ENCODE measurements at regions not wholly inside any gene's neighbourhood (a gene's known extent, or its start where the extent isn't known, plus 50 kb on each side); places are given as distances from the start of the nearest gene placed in this dataset.
A peak's percentile ranks its signal among the peaks of the same experiment; 100 is the strongest.
"Not testable (repeated sequence)": the region's sequence is repeated elsewhere in the genome, so short reads cannot be mapped to it uniquely, and the experiment has no call there.

DNA sequence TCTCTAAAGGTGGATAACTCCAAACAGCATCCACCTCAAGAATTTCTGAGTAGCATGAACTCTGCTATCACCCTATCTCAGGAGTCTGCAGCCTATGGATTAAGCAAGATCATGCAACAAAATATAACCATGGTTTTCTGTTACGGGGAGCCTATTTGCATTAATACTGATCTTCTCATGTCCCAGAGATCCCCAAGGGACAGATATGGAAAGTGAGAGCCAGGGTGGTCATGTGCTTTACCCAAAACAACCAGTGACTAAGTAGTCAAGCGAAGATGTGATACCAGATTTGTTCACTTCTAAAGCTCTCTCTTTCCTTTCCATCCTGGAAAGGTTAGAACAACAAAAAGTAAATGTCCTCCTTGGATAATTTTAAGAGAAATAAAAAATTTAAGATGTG lies 125.1 kb downstream of the PRRX1 start:
- DNase-seq (ENCODE audit: low spot score): no peak

DNA sequence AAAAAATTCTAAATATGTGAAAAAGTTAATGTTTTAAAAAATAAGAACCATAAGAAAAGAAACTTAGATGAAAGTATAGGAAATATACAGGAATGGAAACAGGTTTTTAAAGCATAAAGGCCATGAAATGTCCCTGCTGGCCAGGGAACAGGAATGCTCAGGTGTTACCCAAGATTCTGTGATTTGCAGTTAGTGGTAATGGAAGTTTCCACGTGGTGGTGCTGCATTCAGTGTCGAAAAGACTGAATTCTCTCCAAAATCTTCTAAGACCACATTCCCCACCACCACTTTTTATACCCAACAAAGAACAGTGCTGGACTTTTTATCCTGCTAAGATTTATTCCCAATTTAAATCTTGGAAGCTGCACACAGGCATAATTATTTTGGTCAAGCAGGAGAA lies 126.2 kb downstream of the PRRX1 start:
- no peak for DNase-seq (ENCODE audit: low spot score)

DNA sequence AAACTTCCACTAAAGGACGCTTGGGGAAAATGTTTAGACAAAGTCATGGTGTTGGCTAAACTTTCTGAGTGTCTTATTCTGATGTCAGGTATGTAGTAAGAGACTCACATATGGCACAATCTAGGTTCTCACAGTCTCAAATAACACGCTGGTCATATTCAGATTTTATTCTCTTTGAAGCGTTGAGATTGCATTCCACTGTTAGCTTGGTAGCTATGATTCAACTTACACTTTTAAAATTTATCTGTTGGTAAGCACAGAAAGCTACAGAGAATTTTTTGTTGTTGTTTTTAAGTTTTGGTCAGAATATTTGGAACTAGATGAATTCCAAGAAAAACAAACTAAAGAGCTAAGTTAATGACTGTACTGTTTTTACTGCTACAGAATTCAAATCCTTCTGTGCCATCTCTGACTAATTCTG lies 126.7 kb downstream of the PRRX1 start:
- no peak for DNase-seq (ENCODE audit: low spot score)

DNA sequence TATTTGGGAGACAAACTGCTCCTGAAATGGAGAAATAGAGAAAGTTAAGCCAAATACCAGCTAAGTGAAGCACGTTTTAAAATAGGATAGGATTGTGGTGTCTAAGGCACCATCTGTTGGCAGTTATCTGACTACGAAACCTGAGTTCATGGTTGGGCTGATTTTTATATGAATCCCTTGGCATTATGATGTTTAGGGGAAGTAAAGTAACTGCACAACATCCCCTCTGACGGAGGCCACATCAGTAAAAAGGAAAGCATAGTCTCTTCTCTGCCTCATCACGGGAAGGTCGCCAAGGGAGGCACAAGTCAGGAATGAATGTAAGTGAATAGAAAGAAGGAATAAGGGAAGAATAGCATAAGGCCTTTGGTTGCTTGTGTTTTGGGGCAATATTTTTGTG lies 128.0 kb downstream of the PRRX1 start:
- no peak for DNase-seq (ENCODE audit: low spot score)

DNA sequence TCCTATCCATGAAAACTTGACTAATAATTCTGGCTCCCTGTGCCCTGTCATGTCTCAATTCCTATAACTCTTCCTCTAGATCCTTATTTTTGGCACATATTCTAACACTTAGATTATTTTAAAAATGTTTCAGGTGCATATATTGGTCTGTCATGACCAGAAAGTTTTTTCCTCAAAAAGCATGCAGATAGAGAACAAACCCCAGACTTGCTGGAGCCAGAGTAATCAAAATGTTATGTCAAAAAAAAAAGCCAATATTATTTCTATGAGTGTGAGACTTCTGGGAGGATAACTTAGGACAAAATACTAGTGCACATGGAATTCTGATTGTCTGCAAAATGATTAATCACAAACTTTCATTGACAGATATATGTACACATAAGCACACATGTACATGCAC lies 135.1 kb upstream of the MROH9 start:
- no peak for DNase-seq (ENCODE audit: low spot score)

DNA sequence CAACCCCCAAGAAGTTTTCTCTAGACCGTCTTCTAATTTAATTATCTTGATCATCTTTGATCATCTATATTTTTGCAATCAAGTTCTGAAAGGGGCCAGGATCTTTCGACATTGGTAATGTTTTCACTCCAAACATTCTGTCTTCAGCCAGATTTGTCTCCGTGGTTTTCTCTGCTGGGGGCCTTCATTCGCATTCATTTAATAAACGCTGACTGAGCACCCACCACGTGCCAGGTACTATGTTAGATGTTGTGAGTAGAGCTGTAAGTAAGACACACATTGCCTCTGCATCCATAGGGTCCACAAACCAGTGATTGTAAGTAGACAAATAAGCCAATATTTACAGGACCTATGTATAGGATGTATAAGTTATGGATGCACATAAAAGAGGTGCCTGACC lies 134.5 kb upstream of the MROH9 start:
- DNase-seq (ENCODE audit: low spot score): no peak

DNA sequence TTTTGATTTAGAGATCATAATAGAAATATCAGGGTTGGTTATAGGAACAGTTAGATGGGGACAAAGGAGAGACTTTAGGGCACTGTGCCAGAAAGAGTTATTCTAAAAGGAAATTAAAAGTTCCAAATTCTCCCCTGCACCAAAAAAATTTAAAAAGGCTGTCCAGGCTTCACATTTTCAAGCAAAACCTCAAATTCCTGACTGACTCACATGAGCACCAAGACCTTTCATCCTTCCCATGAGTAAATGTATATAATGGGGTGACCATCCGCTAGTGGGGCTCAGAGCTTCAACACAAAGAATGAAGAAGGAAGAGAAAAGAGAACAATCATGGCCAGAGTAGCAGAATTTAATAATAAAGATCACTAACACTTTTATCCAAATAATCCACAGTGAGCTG lies 131.6 kb upstream of the MROH9 start:
- DNase-seq (ENCODE audit: low spot score): no peak

DNA sequence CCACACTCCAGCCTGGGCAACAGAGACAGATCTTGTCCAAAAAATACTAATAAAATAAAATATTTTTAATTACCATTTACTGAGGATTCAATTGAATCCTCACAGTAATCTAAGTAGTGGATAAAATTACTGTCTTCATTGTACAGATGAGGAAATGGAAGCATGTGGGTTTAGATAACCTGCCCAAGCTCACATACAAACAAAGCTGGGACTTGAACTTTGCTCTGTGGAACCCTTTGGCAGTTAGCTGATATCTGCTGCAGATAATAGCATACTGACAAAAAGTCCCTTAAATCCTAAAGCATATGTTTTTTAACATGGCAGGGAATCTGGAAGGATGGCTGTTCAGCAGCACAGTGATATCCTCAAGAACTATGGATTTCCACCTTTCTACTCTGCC lies 130.9 kb upstream of the MROH9 start:
- no peak for DNase-seq (ENCODE audit: low spot score)

DNA sequence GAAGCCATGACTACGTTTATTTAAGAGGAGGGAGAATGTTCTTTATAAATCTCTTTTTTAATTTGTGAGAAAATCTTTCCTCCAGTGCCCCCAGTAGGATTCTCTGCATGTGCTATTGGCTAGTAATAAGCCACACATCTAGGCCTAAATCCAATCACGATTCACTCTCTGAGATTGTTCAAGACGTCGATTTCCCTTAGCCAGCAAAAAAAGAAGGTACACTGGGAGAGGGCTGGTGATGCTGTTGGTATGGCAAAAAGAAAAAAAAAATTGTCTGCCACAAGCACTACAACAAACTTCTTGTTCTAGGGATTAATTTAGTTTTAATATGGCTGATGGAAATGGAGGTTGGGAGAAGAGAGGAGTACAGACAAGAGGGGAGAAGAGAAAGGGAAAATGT lies 130.5 kb upstream of the MROH9 start:
- no peak for DNase-seq (ENCODE audit: low spot score)

DNA sequence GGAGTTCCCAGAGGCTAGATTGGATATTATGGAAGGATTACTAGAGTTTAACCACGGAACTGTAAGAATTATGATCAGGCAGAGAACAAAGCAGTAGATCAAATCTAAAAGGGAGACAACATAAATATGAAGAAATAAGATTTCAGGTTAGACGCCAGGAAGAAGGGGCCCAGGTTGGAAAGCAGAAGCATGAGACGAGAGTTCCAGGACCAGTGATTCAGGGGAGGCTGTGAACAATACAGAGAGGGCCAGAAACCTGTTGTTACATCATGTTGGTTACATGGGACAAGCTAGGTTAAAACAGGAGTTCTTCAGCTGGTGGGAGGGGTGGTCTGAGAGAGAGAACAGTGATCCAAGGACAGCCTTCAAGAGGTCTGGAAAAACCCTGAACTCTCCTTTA lies 128.4 kb upstream of the MROH9 start:
- no peak for DNase-seq (ENCODE audit: low spot score)

DNA sequence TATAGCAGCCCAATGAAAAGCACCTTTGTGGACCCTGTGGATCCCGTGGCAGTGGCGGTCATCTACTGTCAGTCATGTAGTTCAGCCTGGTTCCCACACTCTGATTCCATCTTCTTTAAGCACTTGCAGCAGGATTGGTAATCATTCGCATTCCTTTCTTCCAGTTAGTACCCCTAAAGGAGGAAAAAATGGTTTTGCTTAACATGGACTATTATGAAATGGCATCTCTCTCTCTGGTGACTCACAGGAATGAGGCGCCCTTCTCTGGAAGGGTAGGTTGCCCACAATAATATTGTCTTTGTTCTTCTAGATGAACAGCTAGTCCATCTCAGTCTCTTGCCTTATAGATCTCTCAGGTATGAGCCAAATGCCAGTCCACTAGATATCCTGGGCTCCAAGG lies 127.9 kb upstream of the MROH9 start:
- DNase-seq (ENCODE audit: low spot score): peak; percentile 63

DNA sequence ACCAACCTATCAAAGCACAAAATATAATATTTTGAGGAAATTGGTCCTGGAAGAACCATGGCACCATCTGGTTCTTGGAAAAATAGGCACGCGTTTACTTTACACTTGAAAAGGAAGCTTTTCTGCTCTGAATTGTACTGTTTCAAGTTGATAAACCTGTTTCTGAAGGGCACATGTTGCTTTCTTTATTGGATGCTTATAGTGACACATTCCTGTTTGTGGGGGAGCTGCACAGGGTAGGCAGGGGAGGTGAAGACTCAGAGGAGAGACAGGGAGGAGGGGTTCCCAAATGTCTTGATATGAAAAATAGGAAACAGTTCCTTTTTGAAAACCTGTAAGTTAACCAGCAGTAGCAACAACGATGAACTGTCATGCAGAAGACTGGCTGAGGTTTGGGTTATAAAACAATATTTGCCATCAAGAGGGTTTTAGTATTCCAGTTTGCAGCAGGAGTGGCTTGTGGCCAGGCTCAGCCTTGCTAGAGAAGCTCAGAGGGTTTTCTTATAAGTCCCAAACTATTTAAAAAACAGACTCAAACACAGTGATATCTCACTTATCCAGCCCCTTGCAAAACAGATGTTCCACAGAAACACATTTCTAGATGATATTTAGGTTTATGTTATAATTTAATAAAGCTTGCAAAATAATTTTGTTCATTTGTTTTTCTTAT lies 127.0 kb upstream of the MROH9 start:
- DNase-seq (ENCODE audit: low spot score): no peak

DNA sequence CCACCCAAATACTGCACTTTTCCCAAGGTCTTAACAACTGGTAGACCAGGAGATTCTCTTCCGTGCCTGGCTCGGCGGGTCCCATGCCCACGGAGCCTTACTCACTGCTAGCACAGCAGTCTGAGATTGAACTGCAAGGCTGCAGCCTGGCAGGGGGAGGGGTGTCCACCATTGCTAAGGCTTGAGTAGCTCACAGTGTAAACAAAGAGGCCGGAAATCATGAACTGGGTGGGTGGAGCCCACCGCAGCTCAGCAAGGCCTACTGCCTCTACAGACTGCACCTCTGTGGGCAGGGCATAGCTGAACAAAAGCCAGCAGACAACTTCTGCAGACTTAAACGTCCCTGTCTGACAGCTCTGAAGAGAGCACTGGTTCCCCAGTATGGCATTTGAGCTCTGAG lies 124.3 kb upstream of the MROH9 start:
- not testable (repeated sequence) for DNase-seq (ENCODE audit: low spot score)

DNA sequence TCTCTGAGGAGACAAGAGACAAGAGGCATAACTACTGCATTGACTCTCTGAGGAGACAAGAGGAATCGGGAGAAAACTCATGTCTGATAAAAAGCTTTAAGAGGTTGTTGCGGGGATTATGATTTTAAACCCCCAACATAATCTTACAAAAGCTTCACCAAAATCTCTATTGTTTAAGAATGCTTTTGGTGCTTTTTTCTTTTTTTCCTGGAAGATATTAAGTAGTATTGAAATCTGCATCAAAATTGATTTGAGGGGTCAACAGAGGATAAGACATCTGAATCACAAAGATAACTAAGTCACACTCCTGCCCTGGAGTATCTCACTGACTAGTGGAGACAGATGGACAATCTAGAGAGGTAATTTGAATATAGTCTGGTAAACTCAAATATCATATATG lies 115.6 kb upstream of the MROH9 start:
- no peak for DNase-seq (ENCODE audit: low spot score)

DNA sequence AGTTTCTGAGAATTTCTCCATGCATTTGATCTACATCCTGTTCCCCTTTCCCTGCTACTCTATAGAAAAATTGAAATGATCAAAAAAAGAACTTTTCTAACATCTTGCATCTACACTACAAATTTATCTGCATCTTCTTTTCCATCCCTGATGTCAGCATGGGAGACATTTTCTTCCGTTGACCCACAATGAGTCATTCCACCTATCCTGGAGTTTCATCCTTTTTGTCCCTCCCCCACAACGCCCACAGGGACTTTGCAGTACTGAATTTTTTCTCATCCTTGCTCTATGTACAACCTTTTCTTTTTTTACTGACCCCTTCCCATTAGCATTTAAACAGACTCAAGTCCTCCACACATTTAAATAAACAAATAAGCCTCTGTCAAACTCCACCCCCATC lies 112.2 kb upstream of the MROH9 start:
- no peak for DNase-seq (ENCODE audit: low spot score)

DNA sequence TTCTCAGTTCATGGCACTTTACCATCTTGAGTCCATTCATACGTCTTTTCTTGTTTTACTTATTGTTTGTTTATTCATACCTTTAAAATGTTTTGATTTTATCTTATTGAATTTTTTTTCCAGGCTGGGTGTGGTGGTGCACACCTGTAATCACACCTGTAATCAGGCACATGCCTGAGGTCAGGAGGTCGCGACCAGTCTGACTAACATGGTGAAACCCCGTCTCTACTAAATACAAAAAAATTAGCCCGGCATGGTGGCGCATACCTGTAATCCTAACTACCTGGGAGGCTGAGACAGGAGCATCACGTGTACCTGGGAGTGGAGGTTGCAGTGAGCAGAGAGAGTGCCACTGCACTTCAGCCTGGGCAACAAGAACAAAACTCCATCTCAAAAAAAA lies 104.1 kb upstream of the MROH9 start:
- no peak for DNase-seq (ENCODE audit: low spot score)

DNA sequence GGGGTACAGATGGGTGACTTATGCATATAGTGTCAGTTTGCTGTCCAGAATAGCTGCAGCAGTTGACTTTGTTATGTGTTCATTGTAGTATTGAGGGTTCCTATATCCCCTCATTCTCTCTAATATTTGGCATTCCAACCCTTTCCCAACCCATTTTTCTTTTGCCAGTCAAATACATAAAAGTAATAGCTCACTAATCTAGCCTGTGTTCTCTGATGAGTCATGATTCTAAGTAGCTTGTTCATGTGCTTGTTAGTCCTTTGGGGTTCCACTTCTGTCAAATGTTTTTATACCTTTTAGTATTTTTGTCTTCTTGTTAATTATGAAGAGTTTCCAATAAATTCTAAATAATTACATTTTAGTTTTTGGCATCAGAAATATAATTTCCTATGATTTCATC lies 99.2 kb upstream of the MROH9 start:
- peak; percentile 39 for DNase-seq (ENCODE audit: low spot score)

DNA sequence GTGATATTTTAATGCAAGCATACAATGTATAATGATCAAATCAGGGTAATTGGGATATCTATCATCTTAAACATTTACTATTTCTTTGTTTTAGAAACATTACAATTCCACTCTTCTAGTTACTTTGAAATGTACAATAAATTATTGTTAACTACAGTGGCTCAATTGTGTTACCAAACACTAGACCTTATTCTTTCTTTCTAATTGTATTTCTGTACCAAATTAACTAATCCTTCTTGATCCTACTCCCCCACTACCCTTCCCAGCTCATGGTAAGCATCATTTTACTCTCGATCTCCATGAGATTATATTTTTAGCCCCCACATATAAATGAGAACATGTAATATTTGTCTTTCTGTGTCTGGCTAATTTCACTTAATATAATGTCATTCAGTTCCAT lies 95.0 kb upstream of the MROH9 start:
- no peak for DNase-seq (ENCODE audit: low spot score)

DNA sequence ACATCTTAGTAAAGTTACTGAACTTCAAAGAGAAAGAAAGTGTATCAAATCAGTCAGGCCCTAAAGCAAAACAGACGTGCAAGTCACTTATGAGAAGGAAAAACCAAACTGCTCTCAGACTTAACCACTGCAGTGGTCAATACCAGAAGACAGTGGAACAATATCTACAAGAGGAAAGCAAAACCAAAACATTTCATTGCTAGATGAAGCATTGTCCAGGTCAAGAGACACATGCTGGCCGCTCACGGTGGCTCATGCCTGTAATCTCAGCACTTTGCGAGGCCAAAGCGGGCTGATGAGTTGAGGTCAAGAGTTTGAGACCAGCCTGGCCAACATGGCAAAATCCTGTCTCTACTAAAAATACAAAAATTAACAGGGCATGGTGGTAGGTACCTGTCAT lies 82.0 kb upstream of the MROH9 start:
- no peak for DNase-seq (ENCODE audit: low spot score)

DNA sequence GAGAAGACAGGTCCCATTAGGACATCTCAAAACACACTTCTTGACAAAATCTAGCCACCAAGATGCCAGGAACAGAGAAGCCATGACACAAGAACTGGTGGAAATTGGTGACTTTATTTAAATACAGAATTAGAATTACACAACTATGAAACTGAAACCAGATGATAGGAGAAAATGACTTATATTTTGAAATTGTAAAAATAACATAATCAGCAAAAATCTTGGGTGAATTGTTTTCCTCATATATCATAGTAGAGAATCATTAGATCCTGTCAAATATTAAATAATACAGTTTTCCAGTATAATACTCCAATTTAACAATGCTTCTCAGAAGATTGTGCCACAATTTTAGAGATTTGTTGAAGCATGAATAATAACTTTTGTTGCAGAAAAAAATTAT lies 81.5 kb upstream of the MROH9 start:
- DNase-seq (ENCODE audit: low spot score): no peak

DNA sequence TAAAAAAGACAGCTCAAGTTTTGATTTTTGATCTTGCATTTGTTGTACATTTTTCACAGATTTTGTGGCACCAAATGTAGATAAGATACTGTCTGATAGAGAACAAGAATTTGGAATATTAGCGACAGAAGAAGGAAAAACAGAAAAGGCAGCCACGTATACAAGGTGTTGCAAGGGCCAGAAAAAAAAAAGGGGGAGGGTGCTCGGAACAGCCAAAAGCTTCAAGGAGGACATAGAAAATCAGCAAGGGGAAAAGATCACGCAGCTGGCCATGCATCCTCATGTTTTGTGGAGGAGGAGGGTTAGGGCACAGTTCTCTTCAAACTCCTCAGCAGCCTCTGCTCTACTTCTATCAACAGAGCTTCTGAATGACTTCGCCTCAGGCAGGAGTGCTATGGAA lies 80.7 kb upstream of the MROH9 start:
- no peak for DNase-seq (ENCODE audit: low spot score)

DNA sequence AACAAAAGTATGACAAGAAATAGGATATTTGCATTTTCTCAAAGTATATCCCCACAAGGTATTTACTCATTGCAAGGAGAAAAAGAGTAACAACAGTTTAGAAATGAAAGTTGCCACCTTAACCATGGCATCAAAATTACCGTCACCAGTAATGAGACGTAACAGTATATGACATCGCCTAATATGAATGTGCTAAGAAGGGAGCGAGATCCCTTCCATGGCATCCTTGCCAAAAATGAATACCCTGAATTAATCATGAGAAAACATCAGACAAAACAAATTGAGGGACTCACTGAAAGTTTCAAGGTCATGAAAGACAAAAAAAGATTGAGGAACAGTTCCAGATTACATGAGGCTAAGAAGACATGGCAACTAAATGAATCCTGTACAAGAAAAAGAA lies 78.9 kb upstream of the MROH9 start:
- no peak for DNase-seq (ENCODE audit: low spot score)

DNA sequence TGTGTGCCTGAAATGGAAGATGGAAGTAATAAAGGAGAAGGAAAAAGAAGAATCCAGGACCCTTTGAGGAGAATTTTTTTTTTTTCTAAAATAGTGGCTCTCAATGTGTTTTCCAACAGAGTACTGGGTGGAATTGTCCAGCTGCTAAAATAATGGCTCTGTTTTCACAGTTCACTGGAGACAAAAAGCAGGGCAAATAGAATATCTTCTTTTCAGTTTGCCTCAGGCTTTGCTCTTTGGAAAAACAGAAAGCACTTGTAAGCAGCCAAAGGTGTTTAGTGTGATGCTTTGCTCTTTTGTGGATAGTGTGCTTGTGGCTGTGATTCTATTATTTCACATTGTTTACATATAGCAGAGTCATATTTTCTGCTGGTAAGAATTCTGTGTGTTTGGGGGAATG lies 77.4 kb upstream of the MROH9 start:
- DNase-seq (ENCODE audit: low spot score): no peak

DNA sequence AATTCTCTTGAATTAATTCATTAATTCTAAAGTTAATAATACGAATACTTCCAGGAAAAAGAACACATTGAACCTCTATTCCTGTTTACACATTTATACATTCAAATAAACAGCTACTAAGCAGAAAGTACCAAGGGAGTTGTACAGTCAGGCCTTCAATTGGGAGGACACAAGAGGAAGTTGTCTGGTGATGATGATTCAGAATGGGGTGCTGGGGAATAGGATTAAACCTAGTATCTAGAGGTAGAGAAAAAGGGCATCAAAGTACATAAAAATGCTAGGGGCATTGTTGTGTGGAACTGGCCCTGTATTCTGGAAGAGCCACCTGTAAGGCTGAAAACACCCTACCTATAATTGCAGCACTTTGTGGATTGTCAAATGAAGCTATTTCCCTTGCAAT lies 71.7 kb upstream of the MROH9 start:
- DNase-seq (ENCODE audit: low spot score): no peak

DNA sequence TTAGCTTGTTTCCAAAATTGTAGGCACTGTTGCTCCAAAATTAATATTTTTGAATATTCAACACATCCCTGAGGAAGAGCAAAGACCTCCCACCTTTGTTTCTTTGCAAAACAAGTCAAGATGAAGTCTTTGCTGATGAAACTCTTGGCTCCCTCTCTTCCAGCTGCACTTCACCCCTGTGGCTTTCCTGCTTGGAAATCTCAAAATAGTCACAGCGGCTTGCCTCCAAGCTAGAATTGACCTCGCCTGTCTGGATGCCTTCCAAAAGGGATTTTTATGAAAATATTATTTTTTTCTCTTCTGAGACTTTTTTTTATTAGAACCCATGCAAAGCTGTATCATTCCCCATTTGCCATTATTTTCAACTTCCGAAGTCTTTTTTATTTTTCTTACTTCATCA lies 71.1 kb upstream of the MROH9 start:
- DNase-seq (ENCODE audit: low spot score): no peak
